ENCODE measurements at regions not wholly inside any gene's neighbourhood (a gene's known extent, or its start where the extent isn't known, plus 50 kb on each side); places are given as distances from the start of the nearest gene placed in this dataset.
"Not testable (repeated sequence)": the region's sequence is repeated elsewhere in the genome, so short reads cannot be mapped to it uniquely, and the experiment has no call there.

GRCh38 chr9:26175264-26175663 lies 497.0 kb upstream of the TUSC1 start:
- DNase-seq (ENCODE audit: low read depth in 2 of 3, low spot score in 1 of 3): no peak

GRCh38 chr9:26172301-26172700 lies 494.1 kb upstream of the TUSC1 start:
- no peak for DNase-seq (ENCODE audit: low read depth in 2 of 3, low spot score in 1 of 3)

GRCh38 chr9:26171691-26172090 lies 493.4 kb upstream of the TUSC1 start:
- DNase-seq (ENCODE audit: low read depth in 2 of 3, low spot score in 1 of 3): no peak

DNA sequence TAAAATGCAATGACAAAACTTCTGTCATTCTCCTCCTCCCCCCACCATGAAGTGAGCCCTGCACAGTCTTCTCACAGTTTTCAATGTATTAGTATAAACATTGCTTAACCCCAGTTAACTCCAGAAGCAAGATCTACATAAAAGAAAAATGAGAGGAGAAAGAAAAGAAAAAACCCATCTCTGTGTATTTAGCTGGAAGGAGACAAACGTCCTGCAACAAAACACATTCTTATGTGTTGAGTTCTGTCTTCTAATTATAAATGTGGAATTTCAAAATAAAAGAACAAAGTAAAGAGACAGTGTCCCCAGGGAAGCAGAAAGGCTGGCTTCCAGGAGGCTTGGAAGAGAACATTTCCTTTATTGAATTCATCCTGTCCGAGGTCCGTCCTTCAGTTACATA lies 491.9 kb upstream of the TUSC1 start:
- DNase-seq (ENCODE audit: low read depth in 2 of 3, low spot score in 1 of 3): no peak

- no peak for DNase-seq (ENCODE audit: low read depth in 2 of 3, low spot score in 1 of 3)
Observed at GRCh38 chr9:26169708-26170107, 491.5 kb upstream of the TUSC1 start.

GRCh38 chr9:26166537-26166936 lies 488.3 kb upstream of the TUSC1 start:
- no peak for DNase-seq (ENCODE audit: low read depth in 2 of 3, low spot score in 1 of 3)

DNA sequence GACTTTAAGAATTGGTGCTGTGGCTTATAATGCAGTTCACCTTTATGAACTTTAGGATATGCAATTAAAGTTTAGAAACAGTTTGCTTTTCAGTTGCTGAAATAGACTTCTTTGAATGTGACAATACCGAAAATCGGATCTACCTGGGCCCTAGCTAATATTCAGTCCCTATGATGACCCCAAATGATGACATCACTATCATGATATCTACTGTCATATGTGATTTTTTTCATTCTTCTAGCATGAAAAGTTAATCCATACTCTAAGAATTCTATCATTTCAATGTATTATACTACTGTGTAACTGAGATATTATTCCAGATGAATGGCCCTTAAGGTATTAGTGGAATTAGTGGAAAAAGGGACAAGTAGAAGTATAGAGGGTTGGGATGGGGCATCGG lies 487.2 kb upstream of the TUSC1 start:
- DNase-seq (ENCODE audit: low read depth in 2 of 3, low spot score in 1 of 3): no peak

DNA sequence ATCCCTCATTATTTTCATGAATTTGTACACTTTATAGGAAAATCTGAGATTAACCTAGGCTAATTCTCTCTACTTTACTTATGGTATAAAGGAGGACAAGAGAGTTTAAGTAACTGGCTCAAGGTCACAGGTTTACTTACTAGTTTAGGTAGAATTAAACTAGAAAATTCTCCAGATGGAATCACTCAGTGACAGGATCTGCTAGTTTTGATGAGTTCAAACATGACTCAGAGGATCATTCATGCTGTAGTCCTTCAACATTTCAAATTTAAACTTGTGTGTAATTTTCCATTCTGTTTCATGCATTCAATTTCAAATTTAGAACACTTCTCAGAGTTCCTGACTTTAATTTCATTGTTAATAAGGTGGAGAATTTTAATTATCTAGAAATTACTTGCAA lies 485.7 kb upstream of the TUSC1 start:
- no peak for DNase-seq (ENCODE audit: low read depth in 2 of 3, low spot score in 1 of 3)

DNA sequence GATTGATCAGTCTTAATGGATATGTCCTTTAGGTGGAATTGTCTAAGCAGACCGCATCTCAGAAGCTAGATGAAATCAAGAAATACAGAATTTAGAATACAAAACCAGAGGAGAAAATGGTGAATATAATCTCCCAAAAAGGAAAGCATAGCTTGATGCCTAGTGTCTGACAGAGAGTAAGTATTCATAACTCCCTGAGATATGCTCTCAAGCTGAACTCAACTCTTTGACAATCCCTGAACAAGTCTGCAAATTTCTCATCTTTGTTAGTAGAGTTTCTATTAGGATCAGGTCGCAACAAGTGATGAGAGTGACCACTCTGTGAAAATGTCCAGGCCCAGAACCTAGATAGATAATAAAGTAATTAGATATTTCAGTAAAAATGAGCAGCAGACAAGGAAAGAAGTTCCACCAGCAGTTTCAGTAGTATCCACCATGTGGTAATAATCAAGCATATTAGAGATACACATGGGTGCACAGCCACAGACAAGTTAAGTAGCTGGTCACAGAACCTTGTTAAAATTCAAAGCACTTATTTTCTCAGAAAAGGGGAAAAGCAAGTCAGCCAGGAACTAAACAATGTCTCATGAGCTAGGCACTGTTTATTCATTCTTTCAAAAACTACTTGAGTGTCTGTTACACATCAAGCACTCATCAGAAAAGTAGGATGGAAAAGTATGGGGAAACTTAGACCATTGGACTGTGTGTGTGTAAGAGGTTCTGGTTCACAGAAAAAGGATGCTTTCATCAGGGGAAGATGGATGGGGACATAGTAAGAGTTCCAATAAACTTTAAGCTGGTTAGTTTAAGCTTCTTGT lies 481.5 kb upstream of the TUSC1 start:
- DNase-seq (ENCODE audit: low read depth in 2 of 3, low spot score in 1 of 3): no peak

- no peak for DNase-seq (ENCODE audit: low read depth in 2 of 3, low spot score in 1 of 3)
Observed at GRCh38 chr9:26158631-26159150, 480.4 kb upstream of the TUSC1 start.

DNA sequence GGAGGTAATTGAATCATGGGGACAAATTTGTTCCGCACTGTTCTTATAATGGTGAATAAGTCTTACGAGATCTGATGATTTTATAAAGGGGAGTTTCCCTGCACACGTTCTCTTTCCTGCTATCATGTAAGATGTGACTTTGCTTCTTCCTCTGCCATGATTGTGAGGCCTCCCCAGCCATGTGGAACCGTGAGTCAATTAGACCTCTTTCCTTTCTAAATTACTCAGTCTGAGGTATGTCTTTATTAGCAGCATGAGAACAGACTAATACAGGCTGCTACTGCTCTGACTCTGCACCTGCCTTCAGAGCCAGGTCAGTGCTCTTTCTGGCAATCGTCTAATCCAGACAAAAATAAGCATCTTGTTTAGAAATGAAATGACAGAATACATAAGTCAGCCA lies 479.2 kb upstream of the TUSC1 start:
- no peak for DNase-seq (ENCODE audit: low read depth in 2 of 3, low spot score in 1 of 3)

DNA sequence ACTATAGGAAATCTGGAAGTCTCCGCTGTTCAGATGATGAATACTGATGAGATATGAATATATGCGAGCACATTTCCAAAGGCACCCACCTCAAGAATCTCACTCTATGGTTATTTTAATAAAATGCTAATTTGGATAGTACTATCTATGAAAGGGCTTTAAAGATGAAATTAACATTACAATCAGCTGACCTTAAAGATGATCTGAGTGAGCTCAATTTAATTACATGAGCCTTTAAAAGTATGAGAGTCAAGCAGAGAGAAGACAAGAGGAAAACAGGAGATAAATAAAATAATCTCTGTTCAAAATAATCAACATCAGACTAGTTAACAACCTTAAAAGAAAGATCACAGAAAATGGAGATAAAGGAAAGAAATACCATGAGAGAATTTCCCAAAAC lies 474.1 kb upstream of the TUSC1 start:
- DNase-seq (ENCODE audit: low read depth in 2 of 3, low spot score in 1 of 3): no peak

GRCh38 chr9:26148128-26148527 lies 469.9 kb upstream of the TUSC1 start:
- no peak for DNase-seq (ENCODE audit: low read depth in 2 of 3, low spot score in 1 of 3)

- DNase-seq (ENCODE audit: low read depth in 2 of 3, low spot score in 1 of 3): no peak
Observed at GRCh38 chr9:26145938-26146337, 467.7 kb upstream of the TUSC1 start.

DNA sequence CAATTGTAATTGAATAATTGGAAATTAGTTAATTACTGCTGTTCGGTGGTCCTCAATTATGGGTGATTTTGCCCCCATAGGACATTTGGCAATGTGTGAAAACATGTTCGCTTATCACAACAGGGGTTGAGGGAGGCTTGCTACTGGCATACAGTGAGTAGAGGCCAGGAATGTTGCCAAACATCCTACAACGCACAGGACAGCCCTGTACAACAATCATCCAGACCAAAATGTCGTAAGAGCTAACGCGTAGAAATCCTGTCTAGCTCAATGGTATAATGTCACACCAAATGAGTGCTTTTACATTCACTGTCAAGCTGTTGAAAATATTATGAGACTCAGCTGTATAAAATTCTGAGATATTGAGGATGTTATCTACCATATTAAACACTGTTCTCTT lies 464.4 kb upstream of the TUSC1 start:
- DNase-seq (ENCODE audit: low read depth in 2 of 3, low spot score in 1 of 3): no peak

GRCh38 chr9:26142201-26142600 lies 464.0 kb upstream of the TUSC1 start:
- DNase-seq (ENCODE audit: low read depth in 2 of 3, low spot score in 1 of 3): no peak

GRCh38 chr9:26133537-26133936 lies 455.3 kb upstream of the TUSC1 start:
- DNase-seq (ENCODE audit: low read depth in 2 of 3, low spot score in 1 of 3): no peak

DNA sequence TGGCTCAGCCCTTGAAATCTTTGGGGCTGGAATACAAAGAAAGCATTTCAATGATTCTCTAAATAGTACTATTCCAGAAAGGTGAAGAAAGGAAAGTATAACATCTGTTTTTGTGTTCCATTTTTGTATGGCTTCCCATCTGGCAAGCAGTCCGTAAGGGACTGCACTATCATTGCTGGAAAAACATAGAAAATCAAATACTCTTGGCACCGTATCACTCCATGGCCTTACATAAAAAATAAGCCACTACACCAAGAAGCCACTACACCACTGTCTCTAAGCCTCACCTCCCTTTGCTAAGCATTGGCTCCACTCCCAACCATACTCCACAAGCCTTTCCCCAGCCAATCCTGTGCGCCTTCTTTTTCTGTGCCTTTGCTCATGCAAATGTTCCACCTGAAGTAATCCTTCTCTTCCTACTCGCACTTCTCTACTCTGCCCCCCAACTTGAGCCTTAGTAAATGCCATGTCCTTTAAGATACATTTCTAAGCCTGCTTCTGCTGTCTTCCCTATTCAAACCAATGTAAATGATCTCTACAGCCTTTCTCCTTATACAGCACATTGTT lies 454.6 kb upstream of the TUSC1 start:
- DNase-seq (ENCODE audit: low read depth in 2 of 3, low spot score in 1 of 3): no peak

DNA sequence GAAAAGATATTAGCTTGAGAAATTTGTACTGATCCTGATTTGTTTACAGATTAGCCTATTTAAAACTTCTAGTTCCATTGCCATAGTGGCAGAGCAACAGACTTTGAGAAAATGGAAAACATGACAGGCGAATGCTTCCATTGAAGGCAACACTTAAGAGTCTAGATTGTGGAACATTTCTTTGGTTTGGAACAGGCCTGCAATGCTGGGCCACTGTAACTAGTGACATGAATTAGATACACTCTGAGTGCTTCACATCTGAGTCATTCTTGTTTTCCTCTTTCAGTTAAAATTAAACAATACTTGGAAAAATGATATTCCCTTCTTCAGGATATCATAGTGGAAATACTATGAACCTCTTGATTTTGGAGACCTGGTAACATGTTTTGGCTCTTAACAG lies 453.6 kb upstream of the TUSC1 start:
- DNase-seq (ENCODE audit: low read depth in 2 of 3, low spot score in 1 of 3): no peak

GRCh38 chr9:26129217-26129616 lies 451.0 kb upstream of the TUSC1 start:
- DNase-seq (ENCODE audit: low read depth in 2 of 3, low spot score in 1 of 3): no peak

GRCh38 chr9:26125693-26126092 lies 447.4 kb upstream of the TUSC1 start:
- DNase-seq (ENCODE audit: low read depth in 2 of 3, low spot score in 1 of 3): no peak

DNA sequence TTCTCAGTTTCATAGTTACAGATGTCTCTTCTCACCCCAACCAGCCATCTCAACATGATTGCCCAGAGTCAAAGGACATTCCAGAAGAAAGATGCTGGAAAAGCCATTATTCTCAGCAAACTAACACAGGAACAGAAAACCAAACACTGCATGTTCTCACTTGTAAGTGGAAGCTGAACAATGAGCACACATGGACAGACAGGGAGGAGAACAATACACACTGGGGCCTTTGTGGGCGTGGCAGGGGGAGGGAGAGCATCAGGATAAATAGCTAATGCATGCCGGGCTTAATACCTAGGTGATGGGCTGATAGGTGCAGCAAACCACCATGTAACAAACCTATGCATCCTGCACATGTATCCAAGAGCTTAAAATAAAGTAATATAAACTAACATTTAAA lies 437.8 kb upstream of the TUSC1 start:
- DNase-seq (ENCODE audit: low read depth in 2 of 3, low spot score in 1 of 3): not testable (repeated sequence)

GRCh38 chr9:26112724-26113123 lies 434.5 kb upstream of the TUSC1 start:
- no peak for DNase-seq (ENCODE audit: low read depth in 2 of 3, low spot score in 1 of 3)

All from stimulated activated CD4-positive, alpha-beta T cell treated with anti-CD3 and anti-CD28 coated beads, Interleukin-12 subunit alpha, Interleukin-12 subunit beta, amount 100 ng/mL, for 48 hours (primary cell).